ENCODE measurements at regions not wholly inside any gene's neighbourhood (a gene's known extent, or its start where the extent isn't known, plus 50 kb on each side); places are given as distances from the start of the nearest gene placed in this dataset.
"Not testable (repeated sequence)": the region's sequence is repeated elsewhere in the genome, so short reads cannot be mapped to it uniquely, and the experiment has no call there.

GRCh38 chr6:148629592-148630465 is 117.0 kb upstream of the UST start:
- H4K20me1 ChIP-seq (ENCODE audit: control insufficient read depth, insufficient read depth, low read depth, low read length): no peaks in the 10 kb centered on the region
- TF ChIP-seq EZH2phosphoT487 (IDR thresholded peaks at IDR 0.05; ENCODE audit: borderline replicate concordance, low read length) (no peak), CTCF (IDR thresholded peaks at IDR 0.05; ENCODE audit: low read depth, low read length, poor library complexity, severe bottlenecking) (no peak)
- 0 out of 2 replicates have a peak, but pooled peaks cover 4% of the 10 kb centered on the region for H3K27me3 ChIP-seq (ENCODE audit: control insufficient read depth, low read length)
- H3K4me1 ChIP-seq (ENCODE audit: control insufficient read depth, low read length): no peaks in the 10 kb centered on the region
- H3K79me2 ChIP-seq (ENCODE audit: control insufficient read depth, low read length): no peaks in the 10 kb centered on the region
- no peaks in the 10 kb centered on the region for H3F3A ChIP-seq (ENCODE audit: control insufficient read depth, insufficient read depth)
- no peaks in the 10 kb centered on the region for H3K9me3 ChIP-seq (ENCODE audit: control insufficient read depth, insufficient read depth, low read length)
- no peaks in the 10 kb centered on the region for H3K36me3 ChIP-seq (ENCODE audit: control insufficient read depth, low read length)
- no peak overlapping the region for H3K4me2 ChIP-seq (ENCODE audit: low read length)
- no peak overlapping the region for H3K27ac ChIP-seq (ENCODE audit: low read depth, low read length)
- H3K4me3 ChIP-seq (ENCODE audit: low read length): no peak overlapping the region
- no peaks in the 10 kb centered on the region for H3K9me2 ChIP-seq (replicated peaks; ENCODE audit: control insufficient read depth, low read length)

- TF ChIP-seq CTCF (IDR thresholded peaks at IDR 0.05; ENCODE audit: low read depth, low read length, poor library complexity, severe bottlenecking) (no peak), EZH2phosphoT487 (IDR thresholded peaks at IDR 0.05; ENCODE audit: borderline replicate concordance, low read length) (no peak)
- Histone ChIP-seq H3K27ac (ENCODE audit: low read depth, low read length) (no peak overlapping the region), H3K4me1 (ENCODE audit: control insufficient read depth, low read length) (peaks cover 8% of the 10 kb centered on the region), H3K79me2 (ENCODE audit: control insufficient read depth, low read length) (no peaks in the 10 kb centered on the region), H3F3A (ENCODE audit: control insufficient read depth, insufficient read depth) (no peaks in the 10 kb centered on the region), H3K9me3 (ENCODE audit: control insufficient read depth, insufficient read depth, low read length) (no peaks in the 10 kb centered on the region), H3K4me2 (ENCODE audit: low read length) (no peak overlapping the region), H3K27me3 (ENCODE audit: control insufficient read depth, low read length) (no peaks in the 10 kb centered on the region), H4K20me1 (ENCODE audit: control insufficient read depth, insufficient read depth, low read depth, low read length) (no peaks in the 10 kb centered on the region), H3K9me2 (replicated peaks; ENCODE audit: control insufficient read depth, low read length) (no peaks in the 10 kb centered on the region), H3K4me3 (ENCODE audit: low read length) (no peak overlapping the region), H3K36me3 (ENCODE audit: control insufficient read depth, low read length) (no peaks in the 10 kb centered on the region)
Observed at GRCh38 chr6:148635070-148635743, 111.6 kb upstream of the UST start.

GRCh38 chr6:148641836-148642235 is 105.0 kb upstream of the UST start:
- not testable (repeated sequence) for H3K27ac ChIP-seq (ENCODE audit: low read depth, low read length); H3K9me2 ChIP-seq (replicated peaks; ENCODE audit: control insufficient read depth, low read length); H3F3A ChIP-seq (ENCODE audit: control insufficient read depth, insufficient read depth); H4K20me1 ChIP-seq (ENCODE audit: control insufficient read depth, insufficient read depth, low read depth, low read length); H3K36me3 ChIP-seq (ENCODE audit: control insufficient read depth, low read length); H3K4me3 ChIP-seq (ENCODE audit: low read length); H3K4me2 ChIP-seq (ENCODE audit: low read length); H3K9me3 ChIP-seq (ENCODE audit: control insufficient read depth, insufficient read depth, low read length); H3K79me2 ChIP-seq (ENCODE audit: control insufficient read depth, low read length); H3K4me1 ChIP-seq (ENCODE audit: control insufficient read depth, low read length); H3K27me3 ChIP-seq (ENCODE audit: control insufficient read depth, low read length)

GRCh38 chr6:148643208-148643607 is 103.6 kb upstream of the UST start:
- not testable (repeated sequence) for H3F3A ChIP-seq (ENCODE audit: control insufficient read depth, insufficient read depth); H3K4me2 ChIP-seq (ENCODE audit: low read length); H3K9me3 ChIP-seq (ENCODE audit: control insufficient read depth, insufficient read depth, low read length); H3K4me3 ChIP-seq (ENCODE audit: low read length); H3K36me3 ChIP-seq (ENCODE audit: control insufficient read depth, low read length); H3K9me2 ChIP-seq (replicated peaks; ENCODE audit: control insufficient read depth, low read length); H3K27me3 ChIP-seq (ENCODE audit: control insufficient read depth, low read length); H3K4me1 ChIP-seq (ENCODE audit: control insufficient read depth, low read length); H3K27ac ChIP-seq (ENCODE audit: low read depth, low read length); H3K79me2 ChIP-seq (ENCODE audit: control insufficient read depth, low read length); H4K20me1 ChIP-seq (ENCODE audit: control insufficient read depth, insufficient read depth, low read depth, low read length)

GRCh38 chr6:148645049-148645448 is 101.8 kb upstream of the UST start:
- not testable (repeated sequence) for H3K4me2 ChIP-seq (ENCODE audit: low read length); H3K9me3 ChIP-seq (ENCODE audit: control insufficient read depth, insufficient read depth, low read length); H4K20me1 ChIP-seq (ENCODE audit: control insufficient read depth, insufficient read depth, low read depth, low read length); H3K4me3 ChIP-seq (ENCODE audit: low read length); H3F3A ChIP-seq (ENCODE audit: control insufficient read depth, insufficient read depth); H3K27me3 ChIP-seq (ENCODE audit: control insufficient read depth, low read length); H3K79me2 ChIP-seq (ENCODE audit: control insufficient read depth, low read length); H3K27ac ChIP-seq (ENCODE audit: low read depth, low read length); H3K9me2 ChIP-seq (replicated peaks; ENCODE audit: control insufficient read depth, low read length); H3K36me3 ChIP-seq (ENCODE audit: control insufficient read depth, low read length)
- peaks cover 20% of the 10 kb centered on the region for H3K4me1 ChIP-seq (ENCODE audit: control insufficient read depth, low read length)

All from DOHH2 (cell line).